IgD-negative memory B cell (primary cell): ENCODE measurements at regions not wholly inside any gene's neighbourhood (a gene's known extent, or its start where the extent isn't known, plus 50 kb on each side); places are given as distances from the start of the nearest gene placed in this dataset.

Experiments used
- H3K27ac Mint-ChIP-seq, 3 donors: one replicate each; pipeline ENCODE4 v1.8.0; 2020 to 2022; ENCODE audit warnings: mild to moderate bottlenecking in 3 of 3, mixed read lengths in 3 of 3, moderate library complexity in 1 of 3
- H3K27me3 Mint-ChIP-seq: one replicate; pipeline ENCODE4 v1.8.0; 2021; ENCODE audit warnings: mixed read lengths
- H3K36me3 Mint-ChIP-seq: one replicate; pipeline ENCODE4 v1.8.0; 2020; ENCODE audit warnings: mild to moderate bottlenecking, mixed read lengths
- H3K4me1 Mint-ChIP-seq, 3 donors: one replicate each; pipeline ENCODE4 v1.8.0; 2020 to 2022; ENCODE audit warnings: mixed read lengths in 3 of 3, mild to moderate bottlenecking in 1 of 3
- H3K4me3 Mint-ChIP-seq, 4 donors: one replicate each; pipeline ENCODE4 v1.8.0; 2020 to 2022; ENCODE audit warnings: mild to moderate bottlenecking in 4 of 4, mixed read lengths in 4 of 4, moderate library complexity in 3 of 4
- H3K9me3 Mint-ChIP-seq, 3 donors: one replicate each; pipeline ENCODE4 v1.8.0; 2020 to 2021; ENCODE audit warnings: mixed read lengths in 3 of 3, mild to moderate bottlenecking in 1 of 3

GRCh38 chr10:52525761-52526160, 211.7 kb downstream of the DKK1 start:
- Mint-ChIP-seq H3K9me3 (peaks cover 0 to 3% (median 1%) of the 10 kb centered on the region in 3 donors), H3K27ac (no peak overlapping the region), H3K4me1 (no peaks in the 10 kb centered on the region), H3K4me3 (no peak overlapping the region), H3K36me3 (no peaks in the 10 kb centered on the region), H3K27me3 (no peaks in the 10 kb centered on the region)

DNA sequence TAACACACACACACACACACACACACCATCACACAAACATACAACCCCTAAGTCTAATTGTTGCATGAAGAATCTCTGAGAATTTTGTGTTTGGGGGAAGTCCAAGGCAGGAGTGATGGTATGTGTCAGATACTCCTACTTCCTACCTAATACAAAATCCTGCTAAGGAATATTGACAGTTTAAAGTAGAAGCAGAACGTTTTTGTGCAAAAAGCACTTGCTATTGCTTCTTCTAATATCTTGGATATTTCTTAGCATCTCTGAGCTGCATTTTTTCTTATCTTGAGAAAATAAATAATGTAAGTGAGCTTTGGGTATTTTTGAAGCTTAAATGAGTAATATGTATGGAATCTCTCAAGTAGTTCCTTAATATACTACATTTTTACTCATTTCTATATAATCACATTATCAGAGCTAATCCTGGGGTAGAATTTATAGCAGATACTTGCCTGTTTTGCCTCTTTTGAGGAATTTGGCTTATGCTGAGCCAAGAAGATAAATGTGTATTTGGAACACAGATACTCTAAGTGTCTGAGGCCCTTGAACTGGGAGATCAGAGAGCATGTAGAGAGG, 212.3 kb downstream of the DKK1 start:
- Mint-ChIP-seq H3K4me1 (no peaks in the 10 kb centered on the region), H3K36me3 (no peaks in the 10 kb centered on the region), H3K27me3 (no peaks in the 10 kb centered on the region), H3K9me3 (peaks cover 0 to 3% (median 1%) of the 10 kb centered on the region in 3 donors), H3K27ac (no peak overlapping the region), H3K4me3 (no peak overlapping the region)

GRCh38 chr10:52532650-52533290, 218.7 kb downstream of the DKK1 start:
- Mint-ChIP-seq H3K36me3 (no peaks in the 10 kb centered on the region), H3K4me3 (no peak overlapping the region), H3K27ac (no peak overlapping the region), H3K27me3 (no peaks in the 10 kb centered on the region), H3K4me1 (no peaks in the 10 kb centered on the region), H3K9me3 (peaks cover 0 to 9% (median 4%) of the 10 kb centered on the region in 3 donors)

GRCh38 chr10:52533986-52534385, 219.9 kb downstream of the DKK1 start:
- H3K36me3 Mint-ChIP-seq, result no peaks in the 10 kb centered on the region
- H3K27me3 Mint-ChIP-seq, result no peaks in the 10 kb centered on the region
- no peak overlapping the region for H3K4me3 Mint-ChIP-seq
- no peak overlapping the region for H3K27ac Mint-ChIP-seq
- H3K9me3 Mint-ChIP-seq, result peaks cover 0 to 9% (median 4%) of the 10 kb centered on the region in 3 donors
- H3K4me1 Mint-ChIP-seq, result no peaks in the 10 kb centered on the region

DNA sequence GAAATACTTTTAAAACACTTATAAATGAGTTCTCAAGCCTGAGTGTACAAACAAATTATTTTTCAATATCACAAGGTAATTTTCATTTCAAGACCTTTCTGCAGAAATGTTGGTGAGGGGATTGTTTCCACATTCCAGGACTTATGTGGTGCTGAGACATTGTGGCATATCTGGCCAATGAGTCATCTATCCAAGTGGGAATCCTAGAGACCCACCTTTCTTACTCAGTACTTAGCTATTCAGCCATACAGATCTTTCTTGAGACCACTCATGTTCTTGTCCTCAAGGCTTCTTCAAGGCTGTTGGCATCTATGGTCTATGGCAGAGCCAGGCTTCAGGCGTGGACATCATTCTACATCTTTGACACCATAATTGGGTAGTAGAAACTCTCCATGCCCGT, 225.4 kb downstream of the DKK1 start:
- no peaks in the 10 kb centered on the region for H3K4me1 Mint-ChIP-seq
- H3K27me3 Mint-ChIP-seq, result no peaks in the 10 kb centered on the region
- peaks cover 0 to 11% (median 6%) of the 10 kb centered on the region in 3 donors for H3K9me3 Mint-ChIP-seq
- H3K4me3 Mint-ChIP-seq, result no peak overlapping the region
- H3K27ac Mint-ChIP-seq, result no peak overlapping the region
- H3K36me3 Mint-ChIP-seq, result no peaks in the 10 kb centered on the region

DNA sequence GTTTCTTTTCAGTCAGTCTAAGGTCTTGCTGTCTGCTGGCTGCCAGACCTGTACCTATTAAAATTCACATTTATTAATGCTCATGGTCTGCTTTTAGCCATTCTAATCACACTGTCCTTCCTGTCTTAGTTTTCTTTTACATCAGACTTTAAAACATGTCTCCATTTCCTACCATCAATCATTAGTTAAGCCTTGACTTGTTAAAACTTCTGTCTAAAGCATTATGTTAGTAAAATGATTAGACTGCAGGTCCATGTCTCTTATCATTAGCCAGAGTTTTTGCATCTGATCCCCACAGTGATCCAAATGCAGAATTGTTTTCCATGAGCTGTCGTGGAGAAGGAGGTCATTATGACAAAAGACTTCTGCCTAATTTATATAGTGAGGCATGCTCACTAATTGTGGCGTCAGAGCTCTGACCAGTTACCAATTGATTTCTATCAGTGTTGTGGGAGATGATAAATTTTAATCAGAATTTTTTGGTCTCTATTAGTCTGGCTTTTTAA, 226.5 kb downstream of the DKK1 start:
- Mint-ChIP-seq H3K4me3 (no peak overlapping the region), H3K27me3 (no peaks in the 10 kb centered on the region), H3K4me1 (no peaks in the 10 kb centered on the region), H3K36me3 (no peaks in the 10 kb centered on the region), H3K27ac (no peak overlapping the region), H3K9me3 (peaks cover 0 to 6% (median 6%) of the 10 kb centered on the region in 3 donors)

GRCh38 chr10:52541006-52541473, 227.0 kb downstream of the DKK1 start:
- Mint-ChIP-seq H3K9me3 (peaks cover 0 to 6% (median 6%) of the 10 kb centered on the region in 3 donors), H3K4me1 (no peaks in the 10 kb centered on the region), H3K27me3 (no peaks in the 10 kb centered on the region), H3K27ac (no peak overlapping the region), H3K4me3 (no peak overlapping the region), H3K36me3 (no peaks in the 10 kb centered on the region)

DNA sequence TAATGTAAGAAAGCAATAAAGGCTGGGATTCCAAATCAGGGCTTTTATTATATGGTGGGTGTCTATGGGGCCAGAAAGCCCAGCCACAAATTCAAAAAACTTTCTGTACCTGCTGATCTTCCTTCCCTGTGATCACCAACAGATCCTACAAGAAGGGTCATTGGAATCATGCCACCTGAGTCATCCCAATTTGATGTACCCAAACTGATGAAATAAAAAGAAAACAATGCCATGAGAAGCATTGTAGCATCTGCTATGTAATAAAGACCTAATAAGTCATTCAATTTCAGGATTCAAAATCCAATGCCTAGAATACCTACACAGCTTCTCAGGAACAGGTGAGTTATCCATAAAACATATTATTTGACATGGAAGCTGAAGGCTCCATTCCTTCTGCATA, 228.8 kb downstream of the DKK1 start:
- Mint-ChIP-seq H3K36me3 (no peaks in the 10 kb centered on the region), H3K9me3 (peaks cover 0 to 6% (median 2%) of the 10 kb centered on the region in 3 donors), H3K27me3 (no peaks in the 10 kb centered on the region), H3K27ac (no peak overlapping the region), H3K4me3 (no peak overlapping the region), H3K4me1 (no peaks in the 10 kb centered on the region)

GRCh38 chr10:52551046-52551445, 221.5 kb downstream of the MBL2 start:
- Mint-ChIP-seq H3K27ac (no peak overlapping the region), H3K27me3 (no peaks in the 10 kb centered on the region), H3K9me3 (peaks cover 0 to 1% (median 0%) of the 10 kb centered on the region in 3 donors), H3K4me1 (no peaks in the 10 kb centered on the region), H3K36me3 (no peaks in the 10 kb centered on the region), H3K4me3 (no peak overlapping the region)

GRCh38 chr10:52558090-52558489, 214.5 kb downstream of the MBL2 start:
- Mint-ChIP-seq H3K9me3 (peaks cover 0 to 1% (median 0%) of the 10 kb centered on the region in 3 donors), H3K27me3 (no peaks in the 10 kb centered on the region), H3K36me3 (no peaks in the 10 kb centered on the region), H3K4me1 (no peaks in the 10 kb centered on the region), H3K4me3 (no peak overlapping the region), H3K27ac (no peak overlapping the region)

DNA sequence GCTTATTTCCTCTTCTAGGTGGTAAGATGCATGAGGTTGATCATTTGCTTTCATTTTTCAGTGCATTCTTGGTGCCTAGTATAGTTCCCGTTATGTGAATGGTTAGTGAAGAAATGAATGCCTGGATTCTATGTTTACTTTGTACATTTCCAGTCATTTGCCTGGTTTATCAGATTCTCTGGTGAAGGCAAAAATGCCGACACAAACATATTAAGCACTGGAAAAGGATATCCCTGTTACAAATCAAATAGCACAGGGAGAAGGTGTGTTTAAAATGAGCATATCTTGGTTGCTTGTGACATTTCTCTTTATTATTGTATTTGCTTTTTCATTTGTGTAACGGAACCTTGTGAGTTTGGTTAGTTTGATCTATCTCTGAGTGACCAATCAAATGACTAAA, 211.3 kb downstream of the MBL2 start:
- no peaks in the 10 kb centered on the region for H3K4me1 Mint-ChIP-seq
- no peaks in the 10 kb centered on the region for H3K36me3 Mint-ChIP-seq
- H3K9me3 Mint-ChIP-seq, result peaks cover 0 to under 1% (median 0%) of the 10 kb centered on the region in 3 donors
- H3K4me3 Mint-ChIP-seq, result no peak overlapping the region
- no peak overlapping the region for H3K27ac Mint-ChIP-seq
- H3K27me3 Mint-ChIP-seq, result no peaks in the 10 kb centered on the region

- Mint-ChIP-seq H3K27me3 (no peaks in the 10 kb centered on the region), H3K4me3 (no peak overlapping the region), H3K4me1 (no peaks in the 10 kb centered on the region), H3K27ac (no peak overlapping the region), H3K36me3 (no peaks in the 10 kb centered on the region), H3K9me3 (no peaks in the 10 kb centered on the region)
Measured at GRCh38 chr10:52563360-52563759, 209.2 kb downstream of the MBL2 start.

DNA sequence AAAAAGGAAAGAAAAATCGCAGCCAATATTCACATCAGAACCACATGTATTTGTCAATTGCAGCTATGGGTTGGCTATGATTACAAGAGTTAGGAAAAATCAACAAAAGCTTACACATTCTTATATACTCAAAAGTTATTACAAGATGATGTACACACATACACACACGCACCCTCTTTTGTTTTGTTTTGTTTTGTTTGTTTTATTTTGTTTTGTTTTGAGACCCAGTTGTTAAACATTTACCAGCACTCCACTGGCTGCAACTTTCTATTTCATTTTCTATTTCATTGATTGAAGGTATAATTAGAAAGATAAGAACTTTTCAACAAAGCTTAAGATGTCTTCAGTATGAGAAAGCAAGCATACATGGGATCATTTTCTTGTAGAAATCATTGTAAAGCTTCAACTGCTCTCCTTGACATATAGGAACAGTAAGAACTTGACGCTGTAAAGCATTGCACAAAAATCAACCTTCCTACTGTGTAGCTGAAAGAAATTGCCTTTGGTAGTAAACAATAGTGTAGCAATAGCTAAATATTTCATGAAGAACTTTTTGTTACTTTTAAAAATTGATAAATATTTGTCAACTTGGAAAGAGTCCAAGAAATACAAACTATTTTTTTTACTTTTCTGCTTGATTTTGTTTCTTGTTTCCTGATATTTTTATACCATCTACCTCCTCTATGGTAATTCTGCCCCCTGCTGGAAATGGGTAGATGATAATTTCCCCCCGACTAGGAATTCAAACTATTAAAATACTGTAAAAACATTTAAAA, 205.9 kb downstream of the MBL2 start:
- no peak overlapping the region for H3K27ac Mint-ChIP-seq
- no peaks in the 10 kb centered on the region for H3K36me3 Mint-ChIP-seq
- H3K4me3 Mint-ChIP-seq, result no peak overlapping the region
- no peaks in the 10 kb centered on the region for H3K9me3 Mint-ChIP-seq
- no peaks in the 10 kb centered on the region for H3K27me3 Mint-ChIP-seq
- no peaks in the 10 kb centered on the region for H3K4me1 Mint-ChIP-seq

- no peak overlapping the region for H3K27ac Mint-ChIP-seq
- no peak overlapping the region for H3K4me3 Mint-ChIP-seq
- no peaks in the 10 kb centered on the region for H3K9me3 Mint-ChIP-seq
- H3K27me3 Mint-ChIP-seq, result no peaks in the 10 kb centered on the region
- no peaks in the 10 kb centered on the region for H3K4me1 Mint-ChIP-seq
- no peaks in the 10 kb centered on the region for H3K36me3 Mint-ChIP-seq
Measured at GRCh38 chr10:52567247-52567580, 205.4 kb downstream of the MBL2 start.

DNA sequence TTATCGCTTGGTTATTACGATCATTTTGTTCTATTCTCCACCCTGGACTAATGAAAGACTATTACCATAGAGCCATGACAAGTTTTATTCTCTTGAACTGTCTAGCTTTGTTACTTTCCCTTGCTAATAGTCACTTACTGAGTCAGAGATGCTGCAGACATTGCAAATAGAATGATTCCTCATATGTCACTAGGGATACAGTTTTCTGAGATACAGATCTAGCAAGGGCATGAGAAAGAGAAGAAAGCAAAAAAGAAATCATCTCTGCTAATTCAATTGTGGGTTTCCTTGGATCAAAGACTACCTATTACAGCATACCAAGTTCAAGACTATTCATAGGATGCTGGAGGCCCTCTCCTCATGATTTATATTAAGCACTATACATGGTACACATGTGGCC, 204.3 kb downstream of the MBL2 start:
- Mint-ChIP-seq H3K36me3 (no peaks in the 10 kb centered on the region), H3K27ac (no peak overlapping the region), H3K4me1 (no peaks in the 10 kb centered on the region), H3K4me3 (no peak overlapping the region), H3K27me3 (no peaks in the 10 kb centered on the region), H3K9me3 (no peaks in the 10 kb centered on the region)
